NCI-H2081 (cell line): ENCODE measurements at regions not wholly inside any gene's neighbourhood (a gene's known extent, or its start where the extent isn't known, plus 50 kb on each side); places are given as distances from the start of the nearest gene placed in this dataset.

Experiments
- DNase-seq, 2 experiments: peaks; one replicate each; lab custom pipeline; 2025; lab: John Stamatoyannopoulos, UW

- DNase-seq, result no peak
Observed at GRCh38 chr9:107644733-107645463, 155.3 kb upstream of the KLF4 start.

DNA sequence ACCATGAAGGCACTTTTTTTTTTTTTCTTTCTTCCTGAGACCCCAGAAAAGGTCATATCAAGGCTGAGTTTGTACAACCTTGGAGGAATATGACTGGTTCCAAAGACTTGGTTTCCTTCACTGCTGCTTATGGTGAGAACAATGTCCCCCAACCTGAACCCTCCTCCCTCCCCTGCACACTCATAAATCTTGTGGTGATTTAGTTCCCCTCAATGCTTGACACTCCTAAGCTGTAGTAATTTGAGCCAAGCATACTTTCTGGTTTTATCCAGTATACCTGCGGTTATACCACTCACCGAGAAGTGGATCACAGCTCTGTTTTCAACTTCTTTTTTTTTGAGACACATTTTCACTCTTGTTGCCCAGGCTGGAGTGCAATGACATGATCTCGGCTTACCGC, 149.9 kb upstream of the KLF4 start:
- no peak for DNase-seq

DNA sequence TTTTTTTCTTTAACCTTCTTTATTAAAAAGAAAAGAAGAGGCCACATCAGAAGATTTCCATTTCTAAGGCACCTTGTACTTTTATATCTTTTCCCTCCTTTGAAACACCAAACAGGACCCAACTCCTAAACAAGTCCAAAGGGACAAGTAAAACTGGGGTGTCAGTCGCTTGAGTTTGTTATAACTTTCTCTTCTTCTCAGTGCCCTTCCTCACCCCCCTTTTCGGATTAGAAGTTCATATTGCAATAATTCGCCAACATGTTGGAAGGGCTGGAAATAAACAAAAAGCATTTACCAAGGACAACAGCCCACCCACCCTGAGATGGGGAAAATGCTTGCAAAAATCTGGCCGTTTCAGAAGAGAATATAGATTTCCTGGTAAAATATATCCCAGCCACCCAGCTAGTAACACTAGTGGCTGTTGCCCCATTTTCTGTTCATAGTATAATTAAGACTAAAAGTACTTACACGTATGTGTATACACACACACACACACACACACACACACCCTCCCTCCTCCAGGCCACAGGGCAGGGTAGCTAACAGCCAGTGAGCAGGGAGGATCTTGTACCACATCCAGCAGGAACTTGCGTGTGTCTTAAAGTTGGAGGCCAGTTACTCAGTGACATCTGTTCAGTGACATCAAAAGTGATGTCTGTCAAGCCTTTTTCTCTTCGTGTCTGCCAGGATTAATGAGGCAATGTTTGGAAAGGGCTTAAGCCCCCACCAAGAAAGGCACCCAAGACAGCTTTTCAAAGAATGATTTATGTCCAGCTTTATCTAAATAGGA, 149.1 kb upstream of the KLF4 start:
- no peak for DNase-seq

GRCh38 chr9:107637421-107638420, 148.2 kb upstream of the KLF4 start:
- DNase-seq, result peak; percentile 45 to 48

DNA sequence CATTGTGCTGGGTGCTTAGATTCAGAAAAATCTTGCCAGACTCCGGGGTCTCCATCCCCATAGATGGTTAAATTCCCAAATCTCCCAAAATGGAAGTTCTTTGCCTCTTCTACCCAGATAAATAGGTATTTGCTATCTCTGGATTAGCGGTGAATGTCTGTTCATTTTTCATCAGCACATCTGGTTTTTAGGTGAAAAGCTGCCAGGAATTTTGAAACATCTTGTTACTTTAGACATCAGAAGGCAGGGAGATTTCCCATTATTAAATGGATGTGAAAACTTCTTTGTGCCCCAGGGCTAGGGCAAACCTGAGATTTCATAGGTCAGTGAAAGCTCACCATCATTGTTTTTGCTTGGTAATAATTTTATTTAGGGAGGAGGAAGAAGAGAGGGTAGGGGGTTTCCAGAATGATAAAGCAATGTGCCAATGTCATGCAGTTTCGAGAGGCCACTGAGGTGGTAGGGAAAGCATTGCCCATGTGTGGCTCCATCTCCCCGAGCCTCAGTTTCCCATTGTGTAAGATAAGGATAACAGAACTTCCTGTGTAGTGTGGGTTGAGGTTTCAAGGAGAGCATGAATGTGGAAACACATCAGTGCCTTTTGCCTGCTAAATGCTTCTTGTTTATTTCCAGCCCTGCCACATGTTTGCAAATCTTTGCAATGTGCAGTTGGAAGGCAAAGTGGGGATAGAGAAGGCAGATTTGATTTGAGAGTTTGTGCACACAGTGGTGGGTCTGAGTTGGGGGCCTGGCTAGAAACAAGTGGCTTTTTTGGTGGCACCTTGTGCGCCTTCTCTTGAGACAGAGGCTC, 147.2 kb upstream of the KLF4 start:
- DNase-seq, result no peak

DNA sequence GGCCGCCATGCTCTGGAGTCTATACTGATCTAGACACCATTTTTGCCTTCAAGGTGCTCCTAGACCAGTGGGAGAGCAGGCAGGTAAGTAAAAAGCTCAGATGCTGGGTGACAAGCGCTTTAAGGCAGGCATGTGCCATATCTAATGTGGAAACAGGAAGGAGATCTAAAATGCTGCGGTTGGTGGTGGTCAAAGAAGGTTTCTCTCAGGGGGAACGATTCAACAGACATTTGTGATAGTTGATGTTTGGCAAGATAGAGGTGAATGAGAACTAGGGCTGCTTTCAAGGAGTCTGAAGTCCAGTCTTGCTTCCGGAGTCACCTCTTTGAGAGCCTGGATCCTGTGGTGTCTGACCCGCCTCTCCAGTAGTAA, 146.2 kb upstream of the KLF4 start:
- no peak for DNase-seq

- DNase-seq, result no peak
Observed at GRCh38 chr9:107635101-107635802, 145.7 kb upstream of the KLF4 start.

- no peak for DNase-seq
Observed at GRCh38 chr9:107633406-107633805, 143.8 kb upstream of the KLF4 start.

DNA sequence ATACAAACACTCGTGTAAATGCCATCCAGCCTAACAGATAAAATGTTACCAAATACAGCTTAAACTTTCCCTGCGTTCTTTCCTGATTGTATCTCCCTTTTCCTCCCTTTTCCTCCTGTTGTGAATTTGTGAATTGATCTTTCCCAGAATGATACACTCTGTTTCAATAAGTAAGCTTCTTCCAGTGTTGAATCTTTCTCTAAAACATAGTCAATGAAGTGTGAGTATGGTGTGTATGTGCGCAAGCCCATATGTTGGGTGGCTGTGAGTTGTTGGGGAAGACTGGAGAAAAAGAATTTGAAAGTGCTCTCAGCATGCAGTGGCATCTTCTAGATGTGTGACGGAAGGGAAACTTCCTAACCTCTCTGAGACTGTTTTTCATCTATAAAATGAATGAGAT, 143.1 kb upstream of the KLF4 start:
- DNase-seq, result no peak

DNA sequence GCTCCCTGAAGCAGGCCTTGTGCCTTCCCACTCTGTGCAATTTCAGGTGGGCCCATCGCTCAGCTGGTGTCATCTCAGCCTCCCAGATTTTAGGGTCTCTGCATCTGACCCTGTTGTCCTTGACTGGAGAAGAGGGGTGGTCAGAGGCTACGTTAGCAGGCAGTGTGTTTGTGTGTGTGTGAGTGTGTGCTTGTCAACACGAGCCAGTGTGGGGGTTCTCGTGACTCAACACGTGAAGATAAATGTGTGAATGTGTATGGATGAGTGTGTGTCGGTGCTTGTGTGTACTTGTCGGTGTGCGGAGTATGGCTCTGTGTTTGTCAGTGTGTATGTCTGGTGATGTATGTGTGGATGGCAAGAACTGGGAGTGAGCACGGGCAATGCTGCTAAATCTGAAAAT, 142.6 kb upstream of the KLF4 start:
- DNase-seq, result no peak

- DNase-seq, result no peak
Observed at GRCh38 chr9:107631788-107632187, 142.2 kb upstream of the KLF4 start.

DNA sequence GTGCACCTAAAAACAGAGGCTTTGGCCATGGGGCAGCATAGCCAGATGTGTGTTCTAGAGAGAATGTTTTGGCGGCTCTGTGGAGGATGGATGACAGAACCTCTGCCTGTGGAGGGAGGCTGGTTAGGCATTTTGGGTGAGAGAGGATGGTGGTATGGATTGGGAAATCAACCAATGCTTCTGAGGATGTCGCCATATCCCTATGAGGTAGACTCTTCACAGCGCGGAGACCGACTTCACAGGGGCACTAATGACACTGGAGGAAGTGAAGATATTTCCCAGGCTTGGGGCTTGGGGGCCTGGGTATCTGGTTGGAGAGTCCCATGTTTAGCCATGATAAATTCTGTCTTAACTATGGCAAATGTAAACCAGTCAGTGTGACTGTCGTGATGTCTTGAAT, 140.6 kb upstream of the KLF4 start:
- no peak for DNase-seq

GRCh38 chr9:107628444-107628843, 138.9 kb upstream of the KLF4 start:
- DNase-seq, result no peak

GRCh38 chr9:107627781-107628180, 138.2 kb upstream of the KLF4 start:
- no peak for DNase-seq

DNA sequence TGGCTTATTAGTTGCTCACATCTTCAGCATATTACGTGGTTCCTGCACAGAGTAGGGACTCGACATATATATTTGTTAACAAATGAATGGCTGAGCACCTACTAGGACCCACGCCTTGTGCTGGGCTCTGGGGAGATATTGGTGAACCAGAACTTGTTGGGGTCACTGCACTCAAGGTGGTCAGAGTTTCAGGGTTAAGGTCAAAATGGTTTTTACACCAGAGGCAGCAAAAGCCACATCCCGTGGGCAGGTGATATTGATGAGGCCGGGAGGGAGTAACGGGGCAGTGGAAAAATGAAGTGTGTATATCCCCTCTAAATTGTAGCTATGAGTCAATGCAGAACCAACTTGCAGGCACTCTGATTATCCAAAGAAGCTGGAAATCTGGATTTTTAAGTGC, 136.5 kb upstream of the KLF4 start:
- no peak for DNase-seq

DNA sequence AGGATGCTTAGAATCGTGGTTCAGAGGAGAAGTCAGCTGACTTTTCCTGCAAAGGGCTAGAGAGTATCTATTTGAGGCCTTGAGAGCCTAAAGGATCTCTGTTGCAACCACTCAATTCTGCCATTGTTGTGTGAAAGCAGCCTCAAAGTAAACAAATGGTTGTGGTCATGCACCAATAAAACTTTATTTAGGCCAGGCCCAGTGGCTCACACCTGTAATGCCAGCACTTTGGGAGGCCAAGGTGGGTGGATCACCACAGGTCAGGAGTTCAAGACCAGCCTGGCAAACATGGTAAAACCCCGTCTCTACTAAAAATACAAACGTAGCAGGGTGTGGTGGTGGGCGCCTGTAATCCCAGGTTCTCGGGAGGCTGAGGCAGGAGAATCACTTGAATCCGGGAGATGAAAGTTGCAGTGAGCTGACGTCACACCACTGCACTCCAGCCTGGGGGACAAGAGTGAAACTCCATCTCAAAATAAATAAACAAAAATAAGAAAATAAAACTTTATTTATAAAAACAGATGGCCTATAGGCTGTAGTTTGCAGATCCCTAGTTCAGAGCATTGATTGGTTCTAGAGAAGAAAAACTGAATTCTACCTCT, 135.9 kb upstream of the KLF4 start:
- DNase-seq, result no peak

- DNase-seq, result no peak
Observed at GRCh38 chr9:107624234-107624948, 134.8 kb upstream of the KLF4 start.

- DNase-seq, result no peak
Observed at GRCh38 chr9:107621436-107621835, 131.9 kb upstream of the KLF4 start.

DNA sequence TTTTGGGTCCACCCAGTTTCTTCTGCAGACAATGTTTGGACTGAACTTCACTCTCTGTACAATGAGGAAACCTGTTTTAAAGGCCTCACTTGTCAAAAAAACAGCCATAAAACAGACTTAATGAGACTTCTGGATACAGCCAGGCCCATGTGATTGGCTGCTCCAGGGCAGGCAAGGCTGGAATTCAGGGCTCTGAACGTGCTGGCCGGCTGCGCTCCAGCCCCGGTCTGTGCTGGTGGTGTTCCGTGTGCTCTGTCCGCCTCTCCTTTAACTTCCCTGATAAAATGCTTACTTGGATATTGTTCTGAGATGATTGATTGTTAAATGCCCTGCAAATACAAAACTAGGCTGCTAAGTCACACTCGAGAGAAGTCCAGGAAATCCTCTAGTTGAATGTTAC, 131.2 kb upstream of the KLF4 start:
- no peak for DNase-seq

- DNase-seq, result no peak
Observed at GRCh38 chr9:107620236-107620635, 130.7 kb upstream of the KLF4 start.
